ENCODE measurements at regions not wholly inside any gene's neighbourhood (a gene's known extent, or its start where the extent isn't known, plus 50 kb on each side); places are given as distances from the start of the nearest gene placed in this dataset.
A peak's percentile ranks its signal among the peaks of the same experiment; 100 is the strongest.
"Not testable (repeated sequence)": the region's sequence is repeated elsewhere in the genome, so short reads cannot be mapped to it uniquely, and the experiment has no call there.

DNA sequence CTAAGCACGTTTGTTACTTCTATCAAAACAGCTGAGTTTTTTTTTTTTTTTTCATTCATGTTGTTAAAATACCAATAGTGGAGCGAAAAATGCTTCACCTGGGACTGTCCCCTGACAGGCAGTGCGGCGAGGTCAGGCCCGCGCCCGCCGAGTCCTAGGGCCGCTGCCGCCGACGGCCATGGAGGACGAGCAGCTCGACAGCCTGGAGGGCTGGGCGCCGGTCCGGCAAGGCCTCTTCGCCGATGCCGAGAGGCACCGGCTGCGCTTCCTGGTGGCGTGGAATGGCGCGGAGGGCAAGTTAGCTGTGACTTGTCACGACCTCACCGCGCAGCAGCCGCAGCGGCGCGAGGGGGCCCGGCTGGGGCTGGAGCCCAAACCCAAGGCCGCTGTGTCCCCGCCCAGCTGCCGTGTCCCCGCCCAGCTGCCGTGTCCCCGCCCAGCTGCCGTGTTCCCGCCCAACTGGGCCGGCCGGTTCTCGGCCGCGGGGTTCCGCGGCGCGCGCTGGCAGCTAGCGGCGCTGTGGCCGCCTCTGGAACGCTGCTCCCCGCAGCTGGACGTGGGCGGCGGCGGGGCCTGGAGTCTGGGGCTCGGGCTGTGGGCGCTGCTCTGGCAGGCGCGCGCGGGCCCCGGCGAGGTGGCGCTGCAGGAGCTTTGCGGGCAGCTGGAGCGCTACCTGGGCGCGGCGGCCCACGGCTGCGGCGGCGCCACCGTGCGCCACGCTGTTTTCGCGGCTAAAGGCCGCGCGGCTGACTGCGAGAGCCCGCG, 56.7 kb upstream of the GOLGA8R start:
- H3K4me3 Mint-ChIP-seq; H3K27me3 Mint-ChIP-seq; H3K9me3 Mint-ChIP-seq; H3K27ac Mint-ChIP-seq; CTCF ChIA-PET; H3K4me1 Mint-ChIP-seq (ENCODE audit: low read depth); intact Hi-C loops (cut with micrococcal nuclease); POLR2A ChIA-PET; H3K36me3 Mint-ChIP-seq: not testable (repeated sequence)
- peak; percentile 43 for DNase-seq

DNA sequence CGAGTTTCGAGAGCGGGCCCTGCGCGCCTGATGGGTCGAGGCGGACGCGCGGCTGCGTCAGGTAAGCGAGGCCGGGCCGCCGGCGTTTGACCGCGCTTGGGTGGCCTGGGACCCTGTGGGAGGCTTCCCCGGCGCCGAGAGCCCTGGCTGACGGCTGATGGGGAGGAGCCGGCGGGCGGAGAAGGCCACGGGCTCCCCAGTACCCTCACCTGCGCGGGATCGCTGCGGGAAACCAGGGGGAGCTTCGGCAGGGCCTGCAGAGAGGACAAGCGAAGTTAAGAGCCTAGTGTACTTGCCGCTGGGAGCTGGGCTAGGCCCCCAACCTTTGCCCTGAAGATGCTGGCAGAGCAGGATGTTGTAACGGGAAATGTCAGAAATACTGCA, 57.3 kb upstream of the GOLGA8R start:
- H3K27ac Mint-ChIP-seq; H3K4me1 Mint-ChIP-seq (ENCODE audit: low read depth); H3K9me3 Mint-ChIP-seq; DNase-seq; intact Hi-C loops (cut with micrococcal nuclease); CTCF ChIA-PET; H3K36me3 Mint-ChIP-seq; H3K27me3 Mint-ChIP-seq; H3K4me3 Mint-ChIP-seq; POLR2A ChIA-PET: not testable (repeated sequence)

GRCh38 chr15:30471817-30472551, 57.9 kb upstream of the GOLGA8R start:
- H3K36me3 Mint-ChIP-seq; H3K27me3 Mint-ChIP-seq; H3K27ac Mint-ChIP-seq; POLR2A ChIA-PET; intact Hi-C loops (cut with micrococcal nuclease); CTCF ChIA-PET; H3K4me1 Mint-ChIP-seq (ENCODE audit: low read depth); DNase-seq; H3K9me3 Mint-ChIP-seq; H3K4me3 Mint-ChIP-seq: not testable (repeated sequence)

- H3K4me1 Mint-ChIP-seq (ENCODE audit: low read depth); H3K4me3 Mint-ChIP-seq; DNase-seq; H3K9me3 Mint-ChIP-seq; H3K27ac Mint-ChIP-seq; CTCF ChIA-PET; H3K27me3 Mint-ChIP-seq; intact Hi-C loops (cut with micrococcal nuclease); POLR2A ChIA-PET; H3K36me3 Mint-ChIP-seq: not testable (repeated sequence)
These were observed 67.0 kb upstream of the GOLGA8Q start for GRCh38 chr15:30484887-30485286.

- DNase-seq; CTCF ChIA-PET; H3K4me1 Mint-ChIP-seq (ENCODE audit: low read depth); H3K27me3 Mint-ChIP-seq; H3K4me3 Mint-ChIP-seq; POLR2A ChIA-PET; H3K9me3 Mint-ChIP-seq; H3K27ac Mint-ChIP-seq; intact Hi-C loops (cut with micrococcal nuclease); H3K36me3 Mint-ChIP-seq: not testable (repeated sequence)
These were observed 62.6 kb upstream of the GOLGA8Q start for GRCh38 chr15:30489237-30489636.

DNA sequence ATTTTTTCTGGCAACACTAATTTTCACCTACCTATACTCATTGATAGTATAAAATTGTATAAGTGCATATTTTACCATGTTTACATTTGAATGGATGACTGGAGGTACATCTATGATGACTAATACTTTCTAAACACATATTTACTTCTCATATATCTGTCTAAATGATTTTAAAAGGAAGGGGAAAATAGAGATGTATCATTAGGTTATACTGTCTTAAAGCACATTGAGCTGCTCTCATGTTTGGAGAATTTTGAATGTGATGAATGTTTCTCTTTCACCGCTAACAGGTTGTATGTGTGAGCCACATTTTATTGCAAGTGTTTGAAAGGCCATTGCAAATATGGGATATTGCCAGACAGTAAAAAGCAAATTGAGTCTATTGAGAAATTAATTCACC, 61.5 kb upstream of the GOLGA8Q start:
- POLR2A ChIA-PET; H3K27ac Mint-ChIP-seq; H3K9me3 Mint-ChIP-seq; DNase-seq; H3K27me3 Mint-ChIP-seq; H3K4me1 Mint-ChIP-seq (ENCODE audit: low read depth); intact Hi-C loops (cut with micrococcal nuclease); CTCF ChIA-PET; H3K4me3 Mint-ChIP-seq; H3K36me3 Mint-ChIP-seq: not testable (repeated sequence)

GRCh38 chr15:30493947-30494346, 57.9 kb upstream of the GOLGA8Q start:
- H3K27ac Mint-ChIP-seq; H3K27me3 Mint-ChIP-seq; H3K9me3 Mint-ChIP-seq; POLR2A ChIA-PET; intact Hi-C loops (cut with micrococcal nuclease); DNase-seq; H3K4me1 Mint-ChIP-seq (ENCODE audit: low read depth); H3K36me3 Mint-ChIP-seq; CTCF ChIA-PET; H3K4me3 Mint-ChIP-seq: not testable (repeated sequence)

DNA sequence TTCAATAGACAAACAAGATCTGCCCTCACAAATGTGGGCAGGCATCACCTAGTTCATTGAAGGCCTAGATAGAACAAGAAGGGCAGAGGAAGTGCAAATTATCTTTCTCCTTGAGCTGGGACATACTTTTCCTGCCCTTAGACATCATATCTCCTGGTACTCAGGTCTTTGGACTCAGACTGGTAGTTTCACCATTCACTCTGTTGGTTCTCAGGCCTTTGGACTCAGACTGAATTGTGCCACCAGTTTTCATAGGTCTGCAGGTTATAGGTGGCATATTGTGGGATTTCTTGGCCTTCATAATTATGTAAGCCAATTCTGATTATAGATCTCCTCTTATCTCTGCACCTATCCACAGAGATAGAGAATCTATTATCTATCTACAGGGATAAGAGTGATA, 54.6 kb upstream of the GOLGA8Q start:
- intact Hi-C loops (cut with micrococcal nuclease); H3K36me3 Mint-ChIP-seq; H3K27me3 Mint-ChIP-seq; H3K4me1 Mint-ChIP-seq (ENCODE audit: low read depth); POLR2A ChIA-PET; CTCF ChIA-PET; DNase-seq; H3K27ac Mint-ChIP-seq; H3K4me3 Mint-ChIP-seq; H3K9me3 Mint-ChIP-seq: not testable (repeated sequence)

GRCh38 chr15:30499233-30499632, 52.6 kb upstream of the GOLGA8Q start:
- H3K27ac Mint-ChIP-seq; H3K4me3 Mint-ChIP-seq; H3K4me1 Mint-ChIP-seq (ENCODE audit: low read depth); H3K36me3 Mint-ChIP-seq; intact Hi-C loops (cut with micrococcal nuclease); POLR2A ChIA-PET; H3K27me3 Mint-ChIP-seq; CTCF ChIA-PET; DNase-seq; H3K9me3 Mint-ChIP-seq: not testable (repeated sequence)

GRCh38 chr15:30500511-30500910, 51.3 kb upstream of the GOLGA8Q start:
- H3K27ac Mint-ChIP-seq; POLR2A ChIA-PET; H3K27me3 Mint-ChIP-seq; H3K36me3 Mint-ChIP-seq; intact Hi-C loops (cut with micrococcal nuclease); DNase-seq; H3K4me1 Mint-ChIP-seq (ENCODE audit: low read depth); H3K9me3 Mint-ChIP-seq; H3K4me3 Mint-ChIP-seq; CTCF ChIA-PET: not testable (repeated sequence)

Data from activated CD4-positive, alpha-beta memory T cell treated with anti-CD3 and anti-CD28 coated beads for 36 hours (primary cell).